ENCODE measurements at regions not wholly inside any gene's neighbourhood (a gene's known extent, or its start where the extent isn't known, plus 50 kb on each side); places are given as distances from the start of the nearest gene placed in this dataset.

DNA sequence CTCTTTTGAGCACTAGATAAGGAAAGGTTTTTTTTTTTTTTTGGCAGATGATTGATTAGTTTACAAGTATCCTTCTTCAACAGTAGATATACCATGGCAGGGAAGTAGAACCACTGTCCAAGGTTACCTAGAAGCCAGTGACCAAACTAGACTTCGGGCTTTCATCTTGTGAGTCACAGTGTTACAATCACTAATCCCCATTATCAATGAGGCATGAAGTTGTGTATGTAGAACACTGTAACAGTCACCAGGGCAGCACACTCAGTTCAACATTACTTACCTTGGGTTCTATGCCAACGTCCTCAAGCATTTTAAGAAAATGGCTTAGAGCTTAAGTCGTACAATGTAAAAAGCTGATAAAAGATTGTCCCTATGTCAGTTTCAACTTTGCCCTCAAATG lies 430.9 kb downstream of the ETS1 start (continued):
- TF ChIP-seq, protein P1, sequence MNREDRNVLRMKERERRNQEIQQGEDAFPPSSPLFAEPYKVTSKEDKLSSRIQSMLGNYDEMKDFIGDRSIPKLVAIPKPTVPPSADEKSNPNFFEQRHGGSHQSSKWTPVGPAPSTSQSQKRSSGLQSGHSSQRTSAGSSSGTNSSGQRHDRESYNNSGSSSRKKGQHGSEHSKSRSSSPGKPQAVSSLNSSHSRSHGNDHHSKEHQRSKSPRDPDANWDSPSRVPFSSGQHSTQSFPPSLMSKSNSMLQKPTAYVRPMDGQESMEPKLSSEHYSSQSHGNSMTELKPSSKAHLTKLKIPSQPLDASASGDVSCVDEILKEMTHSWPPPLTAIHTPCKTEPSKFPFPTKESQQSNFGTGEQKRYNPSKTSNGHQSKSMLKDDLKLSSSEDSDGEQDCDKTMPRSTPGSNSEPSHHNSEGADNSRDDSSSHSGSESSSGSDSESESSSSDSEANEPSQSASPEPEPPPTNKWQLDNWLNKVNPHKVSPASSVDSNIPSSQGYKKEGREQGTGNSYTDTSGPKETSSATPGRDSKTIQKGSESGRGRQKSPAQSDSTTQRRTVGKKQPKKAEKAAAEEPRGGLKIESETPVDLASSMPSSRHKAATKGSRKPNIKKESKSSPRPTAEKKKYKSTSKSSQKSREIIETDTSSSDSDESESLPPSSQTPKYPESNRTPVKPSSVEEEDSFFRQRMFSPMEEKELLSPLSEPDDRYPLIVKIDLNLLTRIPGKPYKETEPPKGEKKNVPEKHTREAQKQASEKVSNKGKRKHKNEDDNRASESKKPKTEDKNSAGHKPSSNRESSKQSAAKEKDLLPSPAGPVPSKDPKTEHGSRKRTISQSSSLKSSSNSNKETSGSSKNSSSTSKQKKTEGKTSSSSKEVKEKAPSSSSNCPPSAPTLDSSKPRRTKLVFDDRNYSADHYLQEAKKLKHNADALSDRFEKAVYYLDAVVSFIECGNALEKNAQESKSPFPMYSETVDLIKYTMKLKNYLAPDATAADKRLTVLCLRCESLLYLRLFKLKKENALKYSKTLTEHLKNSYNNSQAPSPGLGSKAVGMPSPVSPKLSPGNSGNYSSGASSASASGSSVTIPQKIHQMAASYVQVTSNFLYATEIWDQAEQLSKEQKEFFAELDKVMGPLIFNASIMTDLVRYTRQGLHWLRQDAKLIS (CRISPR knock-in tag; IDR thresholded peaks at IDR 0.05; ENCODE audit: borderline replicate concordance): no peak

DNA sequence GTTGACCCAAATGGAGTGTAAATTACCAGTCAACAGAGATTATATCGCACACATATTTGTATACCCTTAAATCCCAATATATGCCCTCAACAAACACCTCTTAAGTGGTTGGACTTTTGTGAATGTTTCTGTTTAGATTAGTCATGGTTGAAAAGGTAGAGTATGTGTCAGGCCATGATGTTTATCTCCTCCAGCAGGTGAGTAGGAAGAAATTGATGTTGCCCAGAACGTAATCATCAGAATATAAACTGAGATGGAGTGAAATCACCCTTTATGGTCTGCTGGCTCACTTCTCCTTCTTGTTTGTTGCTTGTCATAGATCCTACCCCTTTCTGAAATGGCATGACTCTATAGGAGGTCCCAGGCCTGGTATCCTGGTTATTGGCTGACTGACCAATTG lies 431.8 kb downstream of the ETS1 start:
- CTCF ChIA-PET: no interaction called here
- Mint-ChIP-seq H3K4me3 (no peak overlapping the region), H3K4me1 (no peaks in the 10 kb centered on the region), H3K9me3 (no peaks in the 10 kb centered on the region), H3K27me3 (ENCODE audit: low read depth) (no peaks in the 10 kb centered on the region), H3K36me3 (no peaks in the 10 kb centered on the region), H3K27ac (no peak overlapping the region)
- TF ChIP-seq ZNF425 (CRISPR knock-in tag; conservative IDR thresholded peaks at IDR 0.05) (no peak), NR2C2 (CRISPR knock-in tag; IDR thresholded peaks at IDR 0.05) (no peak), NFYB (CRISPR knock-in tag; conservative IDR thresholded peaks at IDR 0.05; ENCODE audit: low read depth) (no peak), TEAD1 (CRISPR knock-in tag; IDR thresholded peaks at IDR 0.05) (no peak), OVOL2 (CRISPR knock-in tag; IDR thresholded peaks at IDR 0.05; ENCODE audit: borderline replicate concordance) (no peak), SMAD3 (CRISPR knock-in tag; IDR thresholded peaks at IDR 0.05; ENCODE audit: borderline replicate concordance) (no peak), TP53 (CRISPR knock-in tag; IDR thresholded peaks at IDR 0.05) (no peak), AR (CRISPR knock-in tag; IDR thresholded peaks at IDR 0.05) (no peak), ZNF138 (CRISPR knock-in tag; conservative IDR thresholded peaks at IDR 0.05) (no peak), ZNF671 (CRISPR knock-in tag; IDR thresholded peaks at IDR 0.05) (no peak), FOXK1 (CRISPR knock-in tag; IDR thresholded peaks at IDR 0.05) (no peak), TCF7 (CRISPR knock-in tag; IDR thresholded peaks at IDR 0.05; ENCODE audit: low read depth) (no peak)
- TF ChIP-seq, protein P2, sequence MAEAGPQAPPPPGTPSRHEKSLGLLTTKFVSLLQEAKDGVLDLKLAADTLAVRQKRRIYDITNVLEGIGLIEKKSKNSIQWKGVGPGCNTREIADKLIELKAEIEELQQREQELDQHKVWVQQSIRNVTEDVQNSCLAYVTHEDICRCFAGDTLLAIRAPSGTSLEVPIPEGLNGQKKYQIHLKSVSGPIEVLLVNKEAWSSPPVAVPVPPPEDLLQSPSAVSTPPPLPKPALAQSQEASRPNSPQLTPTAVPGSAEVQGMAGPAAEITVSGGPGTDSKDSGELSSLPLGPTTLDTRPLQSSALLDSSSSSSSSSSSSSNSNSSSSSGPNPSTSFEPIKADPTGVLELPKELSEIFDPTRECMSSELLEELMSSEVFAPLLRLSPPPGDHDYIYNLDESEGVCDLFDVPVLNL (CRISPR knock-in tag; IDR thresholded peaks at IDR 0.05; ENCODE audit: borderline replicate concordance, low read depth): no peak
- TF ChIP-seq, protein P3, sequence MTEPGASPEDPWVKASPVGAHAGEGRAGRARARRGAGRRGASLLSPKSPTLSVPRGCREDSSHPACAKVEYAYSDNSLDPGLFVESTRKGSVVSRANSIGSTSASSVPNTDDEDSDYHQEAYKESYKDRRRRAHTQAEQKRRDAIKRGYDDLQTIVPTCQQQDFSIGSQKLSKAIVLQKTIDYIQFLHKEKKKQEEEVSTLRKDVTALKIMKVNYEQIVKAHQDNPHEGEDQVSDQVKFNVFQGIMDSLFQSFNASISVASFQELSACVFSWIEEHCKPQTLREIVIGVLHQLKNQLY (CRISPR knock-in tag; IDR thresholded peaks at IDR 0.05): no peak
- TF ChIP-seq, protein P4, sequence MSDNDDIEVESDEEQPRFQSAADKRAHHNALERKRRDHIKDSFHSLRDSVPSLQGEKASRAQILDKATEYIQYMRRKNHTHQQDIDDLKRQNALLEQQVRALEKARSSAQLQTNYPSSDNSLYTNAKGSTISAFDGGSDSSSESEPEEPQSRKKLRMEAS (CRISPR knock-in tag; IDR thresholded peaks at IDR 0.05): no peak
- TF ChIP-seq, protein P5, sequence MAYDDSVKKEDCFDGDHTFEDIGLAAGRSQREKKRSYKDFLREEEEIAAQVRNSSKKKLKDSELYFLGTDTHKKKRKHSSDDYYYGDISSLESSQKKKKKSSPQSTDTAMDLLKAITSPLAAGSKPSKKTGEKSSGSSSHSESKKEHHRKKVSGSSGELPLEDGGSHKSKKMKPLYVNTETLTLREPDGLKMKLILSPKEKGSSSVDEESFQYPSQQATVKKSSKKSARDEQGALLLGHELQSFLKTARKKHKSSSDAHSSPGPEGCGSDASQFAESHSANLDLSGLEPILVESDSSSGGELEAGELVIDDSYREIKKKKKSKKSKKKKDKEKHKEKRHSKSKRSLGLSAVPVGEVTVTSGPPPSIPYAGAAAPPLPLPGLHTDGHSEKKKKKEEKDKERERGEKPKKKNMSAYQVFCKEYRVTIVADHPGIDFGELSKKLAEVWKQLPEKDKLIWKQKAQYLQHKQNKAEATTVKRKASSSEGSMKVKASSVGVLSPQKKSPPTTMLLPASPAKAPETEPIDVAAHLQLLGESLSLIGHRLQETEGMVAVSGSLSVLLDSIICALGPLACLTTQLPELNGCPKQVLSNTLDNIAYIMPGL (CRISPR knock-in tag; IDR thresholded peaks at IDR 0.05): no peak
- no peak for ATAC-seq
- DNase-seq (ENCODE audit: low spot score): no peak
- POLR2A ChIA-PET: no interaction called here

Data from WTC11 (cell line).